Activated naive CD4-positive, alpha-beta T cell treated with anti-CD3 and anti-CD28 coated beads, Interleukin-2, amount 50 U/mL, for 24 hours (primary cell): ENCODE measurements at regions not wholly inside any gene's neighbourhood (a gene's known extent, or its start where the extent isn't known, plus 50 kb on each side); places are given as distances from the start of the nearest gene placed in this dataset.

ENCODE experiments used
- H3K27ac Mint-ChIP-seq: one replicate; pipeline ENCODE4 v1.8.0; 2021; ENCODE audit warnings: mild to moderate bottlenecking, mixed read lengths
- H3K27me3 Mint-ChIP-seq: one replicate; pipeline ENCODE4 v1.8.0; 2021; ENCODE audit warnings: mixed read lengths
- H3K36me3 Mint-ChIP-seq: one replicate; pipeline ENCODE4 v1.8.0; 2021; ENCODE audit warnings: mixed read lengths
- H3K4me1 Mint-ChIP-seq: one replicate; pipeline ENCODE4 v1.8.0; 2021; ENCODE audit warnings: mixed read lengths
- H3K4me3 Mint-ChIP-seq: one replicate; pipeline ENCODE4 v1.8.0; 2021; ENCODE audit warnings: mild to moderate bottlenecking, mixed read lengths
- H3K9me3 Mint-ChIP-seq: one replicate; pipeline ENCODE4 v1.8.0; 2021; ENCODE audit warnings: mixed read lengths

- Mint-ChIP-seq H3K27ac (no peak overlapping the region), H3K9me3 (peaks cover 6% of the 10 kb centered on the region), H3K27me3 (no peaks in the 10 kb centered on the region), H3K4me3 (no peak overlapping the region), H3K4me1 (peaks cover 88% of the 10 kb centered on the region), H3K36me3 (peaks cover 6% of the 10 kb centered on the region)
Measured at GRCh38 chr2:203808046-203808750, 59.4 kb upstream of the CTLA4 start.

DNA sequence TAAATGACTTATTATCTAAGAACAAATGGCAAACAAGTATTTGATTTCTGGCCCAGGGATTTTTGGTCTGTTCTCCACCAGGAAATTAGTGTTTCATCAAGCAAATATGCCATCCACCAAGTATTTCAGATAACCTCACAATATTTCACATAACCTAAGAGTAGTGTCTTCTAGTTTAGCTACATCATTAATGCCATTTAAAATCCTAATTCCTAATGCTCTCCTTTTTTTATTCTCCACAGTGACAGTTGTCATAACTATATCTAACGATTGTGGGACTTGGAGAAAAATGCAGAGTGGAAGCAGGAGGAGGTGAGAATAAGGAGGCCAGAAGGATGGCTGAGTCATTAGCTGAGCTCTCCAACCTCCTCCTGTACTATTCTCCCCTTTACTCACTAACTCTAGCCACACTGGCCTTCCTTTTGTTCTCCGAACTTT, 58.5 kb upstream of the CTLA4 start:
- Mint-ChIP-seq H3K4me3 (no peak overlapping the region), H3K27me3 (no peaks in the 10 kb centered on the region), H3K4me1 (peaks cover 88% of the 10 kb centered on the region), H3K9me3 (peaks cover 6% of the 10 kb centered on the region), H3K36me3 (peaks cover 6% of the 10 kb centered on the region), H3K27ac (peak overlapping the region; percentile 51)

DNA sequence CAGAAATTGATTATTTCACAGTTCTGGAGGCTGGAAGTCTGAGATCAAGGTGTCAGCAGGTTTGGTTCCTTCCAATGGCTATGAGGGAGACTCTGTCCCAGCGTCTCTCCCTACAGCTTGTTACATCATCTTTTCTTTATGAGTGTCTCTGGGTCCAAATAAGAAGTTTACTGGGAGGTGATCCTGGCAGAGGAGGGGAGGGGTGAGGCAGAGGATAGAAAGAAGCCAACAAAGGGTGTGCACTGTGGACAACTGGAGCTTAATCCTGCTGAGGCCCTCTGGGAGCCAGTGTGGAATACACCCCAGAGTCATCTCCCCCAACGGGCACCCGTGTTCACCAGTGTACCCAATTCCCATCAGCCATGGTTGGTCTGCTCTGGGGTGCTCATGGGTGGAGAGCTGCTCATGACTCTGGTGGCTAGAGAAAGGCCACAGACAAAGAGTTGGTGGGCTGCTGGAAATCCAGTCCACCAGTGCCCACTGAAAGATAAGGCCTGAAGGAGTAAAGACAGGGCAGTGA, 57.5 kb upstream of the CTLA4 start:
- Mint-ChIP-seq H3K4me3 (no peak overlapping the region), H3K4me1 (peaks cover 88% of the 10 kb centered on the region), H3K27ac (peak overlapping the region; percentile 65)

GRCh38 chr2:203811491-203812221, 55.9 kb upstream of the CTLA4 start:
- Mint-ChIP-seq H3K4me1 (peaks cover 79% of the 10 kb centered on the region), H3K27ac (peak overlapping the region; percentile 86), H3K36me3 (no peaks in the 10 kb centered on the region), H3K4me3 (no peak overlapping the region), H3K9me3 (peaks cover under 1% of the 10 kb centered on the region), H3K27me3 (no peaks in the 10 kb centered on the region)

More for the DNA sequence above, 57.5 kb upstream of the CTLA4 start:
- Mint-ChIP-seq H3K36me3 (peaks cover 3% of the 10 kb centered on the region), H3K27me3 (no peaks in the 10 kb centered on the region), H3K9me3 (peaks cover 6% of the 10 kb centered on the region)

- peaks cover 72% of the 10 kb centered on the region for H3K4me1 Mint-ChIP-seq
- H3K36me3 Mint-ChIP-seq: no peaks in the 10 kb centered on the region
- H3K27ac Mint-ChIP-seq: peak overlapping the region; percentile 86
- H3K9me3 Mint-ChIP-seq: no peaks in the 10 kb centered on the region
- no peak overlapping the region for H3K4me3 Mint-ChIP-seq
- no peaks in the 10 kb centered on the region for H3K27me3 Mint-ChIP-seq
Measured at GRCh38 chr2:203812294-203813221, 55.0 kb upstream of the CTLA4 start.

GRCh38 chr2:203813684-203814083, 53.9 kb upstream of the CTLA4 start:
- Mint-ChIP-seq H3K27ac (peak overlapping the region; percentile 62), H3K9me3 (no peaks in the 10 kb centered on the region), H3K4me1 (peaks cover 62% of the 10 kb centered on the region), H3K36me3 (no peaks in the 10 kb centered on the region), H3K4me3 (no peak overlapping the region), H3K27me3 (no peaks in the 10 kb centered on the region)

GRCh38 chr2:203814661-203815540, 52.7 kb upstream of the CTLA4 start:
- H3K27ac Mint-ChIP-seq: peak overlapping the region; percentile 84
- peaks cover 49% of the 10 kb centered on the region for H3K4me1 Mint-ChIP-seq
- no peaks in the 10 kb centered on the region for H3K36me3 Mint-ChIP-seq
- H3K9me3 Mint-ChIP-seq: no peaks in the 10 kb centered on the region
- H3K4me3 Mint-ChIP-seq: peak overlapping the region; percentile 83
- no peaks in the 10 kb centered on the region for H3K27me3 Mint-ChIP-seq

DNA sequence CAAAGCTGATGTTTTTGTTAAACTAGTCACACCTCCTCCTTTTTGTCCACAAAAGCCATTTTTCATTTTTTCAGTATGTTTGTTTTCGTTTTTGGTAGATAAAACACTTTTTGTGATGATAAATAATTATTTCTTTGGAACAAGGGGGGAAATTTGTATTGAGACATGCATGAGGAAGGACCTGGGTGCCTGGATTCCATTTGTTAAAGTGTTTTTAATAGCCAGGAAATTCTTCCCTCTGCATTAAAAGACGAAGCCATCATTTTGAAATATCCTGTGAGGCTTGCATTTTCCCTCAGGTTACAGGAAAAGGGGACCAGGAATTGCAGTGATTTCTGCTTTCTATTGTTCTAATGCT, 52.1 kb upstream of the CTLA4 start:
- Mint-ChIP-seq H3K27me3 (no peaks in the 10 kb centered on the region), H3K36me3 (no peaks in the 10 kb centered on the region), H3K9me3 (no peaks in the 10 kb centered on the region), H3K4me3 (no peak overlapping the region), H3K4me1 (peaks cover 44% of the 10 kb centered on the region), H3K27ac (peak overlapping the region; percentile 84)

- Mint-ChIP-seq H3K4me3 (no peak overlapping the region), H3K4me1 (peaks cover 33% of the 10 kb centered on the region), H3K27me3 (no peaks in the 10 kb centered on the region), H3K36me3 (no peaks in the 10 kb centered on the region), H3K9me3 (no peaks in the 10 kb centered on the region), H3K27ac (no peak overlapping the region)
Measured at GRCh38 chr2:203817147-203817546, 50.4 kb upstream of the CTLA4 start.
